ENCODE measurements at regions not wholly inside any gene's neighbourhood (a gene's known extent, or its start where the extent isn't known, plus 50 kb on each side); places are given as distances from the start of the nearest gene placed in this dataset.
"Not testable (repeated sequence)": the region's sequence is repeated elsewhere in the genome, so short reads cannot be mapped to it uniquely, and the experiment has no call there.

GRCh38 chr4:12144051-12144450 is 715.4 kb upstream of the HS3ST1 start:
- DNase-seq (ENCODE audit: missing footprints) (no peak), ATAC-seq (no peak)
- intact Hi-C loops (cut with DNase I): no loop called here

DNA sequence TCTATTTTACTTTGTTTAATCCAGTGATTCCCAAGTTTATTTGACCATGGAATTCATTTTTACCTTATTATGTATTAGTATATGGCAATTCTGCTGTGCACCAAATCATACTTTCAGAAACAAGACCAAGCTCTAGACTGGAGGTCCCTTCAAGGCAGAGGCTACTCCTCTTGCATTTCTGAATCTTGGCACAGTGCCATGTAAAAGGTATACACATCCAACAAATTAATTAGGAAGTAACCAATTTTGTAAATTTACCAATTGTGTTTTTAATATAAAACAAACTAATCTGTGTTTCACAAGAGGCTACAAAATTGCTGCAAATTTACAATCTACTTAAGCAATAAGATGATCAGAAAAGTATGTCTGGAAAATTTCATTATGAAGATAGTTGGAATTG is 712.2 kb upstream of the HS3ST1 start:
- ATAC-seq (no peak), DNase-seq (ENCODE audit: missing footprints) (no peak)
- intact Hi-C loops (cut with DNase I): no loop called here

- ATAC-seq (no peak), DNase-seq (ENCODE audit: missing footprints) (no peak)
- intact Hi-C loops (cut with DNase I): no loop called here
These were observed 710.6 kb upstream of the HS3ST1 start for GRCh38 chr4:12139296-12139695.

DNA sequence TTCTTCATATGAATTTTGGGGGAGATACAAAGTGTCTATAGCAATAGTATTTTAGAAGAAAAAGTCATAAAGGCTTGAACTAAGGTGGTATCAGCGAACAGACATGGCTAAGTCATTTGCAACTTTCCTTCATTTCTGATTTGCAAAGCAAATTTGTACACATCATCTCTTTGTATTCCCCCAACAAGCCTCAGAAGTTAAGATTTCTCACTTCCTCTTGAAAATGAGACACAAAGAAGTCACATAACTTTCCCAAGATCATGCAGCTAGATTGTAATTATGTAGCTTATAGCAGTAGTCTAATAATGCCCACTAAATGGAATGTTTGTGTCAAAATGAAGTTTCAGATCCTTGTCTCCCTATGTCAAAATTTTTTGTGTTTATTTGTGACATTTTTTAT is 709.8 kb upstream of the HS3ST1 start:
- intact Hi-C loops (cut with DNase I): no loop called here
- DNase-seq (ENCODE audit: missing footprints) (no peak), ATAC-seq (no peak)

DNA sequence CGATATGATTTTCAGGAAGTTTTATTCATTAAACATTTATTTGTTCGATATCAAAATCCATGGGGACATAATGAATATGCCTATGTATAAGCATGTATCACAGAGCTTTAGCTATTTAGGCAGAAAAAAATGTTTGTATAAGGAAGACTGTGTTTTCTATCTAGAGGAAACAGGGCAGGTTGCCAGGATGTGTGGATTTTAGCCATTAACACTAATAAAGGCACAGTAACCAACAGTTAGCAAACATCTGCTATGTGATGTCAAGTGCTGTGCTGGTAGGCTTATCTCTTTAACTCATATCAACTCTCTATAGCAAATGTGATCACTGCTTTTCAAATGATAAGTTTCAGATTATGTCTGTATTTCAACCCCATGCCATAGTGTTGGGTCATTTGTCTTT is 708.9 kb upstream of the HS3ST1 start:
- intact Hi-C loops (cut with DNase I): no loop called here
- no peak for ATAC-seq
- DNase-seq (ENCODE audit: missing footprints): no peak

- intact Hi-C loops (cut with DNase I): no loop called here
- no peak for ATAC-seq
- no peak for DNase-seq (ENCODE audit: missing footprints)
These were observed 697.8 kb upstream of the HS3ST1 start for GRCh38 chr4:12126474-12126873.

DNA sequence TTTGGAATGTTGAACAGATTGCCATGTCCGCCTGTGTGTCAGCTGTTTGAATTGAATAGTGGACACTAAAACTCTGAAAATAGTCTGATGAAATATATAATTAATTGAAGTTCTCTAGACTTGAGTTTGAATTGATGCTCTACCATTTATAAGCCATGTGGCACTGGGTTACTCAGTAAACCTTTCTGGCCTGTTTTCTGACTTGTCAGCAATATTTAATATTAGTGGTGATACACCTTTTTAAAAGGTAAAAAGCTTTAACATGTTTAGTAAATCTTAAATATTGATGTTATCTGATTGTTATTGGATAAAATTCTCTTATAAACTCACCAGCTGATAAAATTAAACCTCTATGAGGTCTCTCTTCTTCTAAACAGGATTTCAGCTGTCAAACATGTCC is 695.4 kb upstream of the HS3ST1 start:
- ATAC-seq: no peak
- DNase-seq (ENCODE audit: missing footprints): no peak
- intact Hi-C loops (cut with DNase I): no loop called here

DNA sequence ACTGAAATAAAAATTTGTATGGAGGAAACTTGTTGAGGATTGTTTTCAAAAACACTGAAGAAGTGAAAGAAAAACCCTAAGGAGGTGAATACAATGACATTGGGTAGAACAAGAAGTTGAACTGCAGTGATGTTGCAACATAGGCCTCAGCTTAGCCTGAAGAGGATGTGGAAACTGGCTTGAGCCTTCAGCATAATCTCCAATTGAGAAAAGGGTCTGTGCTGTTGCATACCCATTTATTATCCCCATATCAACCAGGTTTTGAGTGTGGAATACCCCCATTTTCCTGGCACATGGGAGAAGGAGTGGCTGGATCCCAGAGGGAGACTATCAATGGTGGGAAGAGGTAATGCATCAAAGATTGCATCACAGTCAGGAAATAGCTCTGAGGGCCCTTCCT is 695.0 kb upstream of the HS3ST1 start:
- no peak for ATAC-seq
- DNase-seq (ENCODE audit: missing footprints): no peak
- intact Hi-C loops (cut with DNase I): no loop called here

DNA sequence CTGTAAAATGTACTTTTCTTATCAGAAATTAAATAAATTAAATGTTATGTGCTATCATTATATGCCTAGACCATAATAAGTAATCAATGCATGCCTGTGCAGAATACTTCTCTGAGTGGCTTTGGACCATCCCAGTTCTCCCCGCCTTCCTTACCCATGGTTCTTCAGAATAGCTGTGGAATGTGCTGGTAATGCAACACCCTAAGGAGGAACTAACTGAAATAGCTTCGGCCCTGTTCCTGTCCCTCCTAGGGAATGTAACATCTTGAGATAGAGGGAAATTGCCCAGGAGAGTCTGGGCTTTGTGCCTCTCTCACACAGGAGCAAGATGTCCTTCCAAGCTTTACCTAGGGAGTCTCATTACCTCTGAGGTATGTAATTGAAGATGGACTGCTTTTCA is 693.6 kb upstream of the HS3ST1 start:
- peak; percentile 50 for ATAC-seq
- intact Hi-C loops (cut with DNase I): no loop called here

GRCh38 chr4:12120968-12121367 is 692.3 kb upstream of the HS3ST1 start:
- ATAC-seq (peak; percentile 90), DNase-seq (ENCODE audit: missing footprints) (no peak)
- intact Hi-C loops (cut with DNase I): no loop called here

More for the DNA sequence above, 693.6 kb upstream of the HS3ST1 start:
- no peak for DNase-seq (ENCODE audit: missing footprints)

DNA sequence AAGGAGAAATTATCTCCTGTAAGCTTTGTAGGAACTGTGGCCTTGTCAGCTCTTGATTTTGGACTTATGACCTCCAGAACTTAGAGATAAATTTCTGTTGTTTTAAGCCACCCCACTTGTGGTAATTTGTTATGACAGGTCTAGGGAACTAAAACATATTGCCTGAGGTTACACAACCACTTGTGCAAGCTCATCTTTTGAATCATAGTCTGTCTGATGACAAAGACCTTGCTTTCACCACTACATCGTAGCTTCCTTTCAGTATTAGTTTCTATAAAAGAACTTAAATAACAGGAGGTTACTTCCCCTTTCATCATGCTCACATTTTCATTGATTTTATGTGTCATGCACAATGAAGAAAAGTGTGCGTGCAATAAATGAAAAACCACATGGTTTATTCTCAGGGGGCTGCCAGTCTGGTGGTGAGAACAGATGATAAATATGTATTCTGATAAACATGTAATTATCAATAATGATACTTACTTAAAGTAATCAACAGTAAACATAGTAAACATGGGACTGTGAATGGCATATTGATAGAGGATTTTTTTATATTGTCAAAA is 690.0 kb upstream of the HS3ST1 start:
- no peak for DNase-seq (ENCODE audit: missing footprints)
- intact Hi-C loops (cut with DNase I): no loop called here
- ATAC-seq: peak; percentile 49

DNA sequence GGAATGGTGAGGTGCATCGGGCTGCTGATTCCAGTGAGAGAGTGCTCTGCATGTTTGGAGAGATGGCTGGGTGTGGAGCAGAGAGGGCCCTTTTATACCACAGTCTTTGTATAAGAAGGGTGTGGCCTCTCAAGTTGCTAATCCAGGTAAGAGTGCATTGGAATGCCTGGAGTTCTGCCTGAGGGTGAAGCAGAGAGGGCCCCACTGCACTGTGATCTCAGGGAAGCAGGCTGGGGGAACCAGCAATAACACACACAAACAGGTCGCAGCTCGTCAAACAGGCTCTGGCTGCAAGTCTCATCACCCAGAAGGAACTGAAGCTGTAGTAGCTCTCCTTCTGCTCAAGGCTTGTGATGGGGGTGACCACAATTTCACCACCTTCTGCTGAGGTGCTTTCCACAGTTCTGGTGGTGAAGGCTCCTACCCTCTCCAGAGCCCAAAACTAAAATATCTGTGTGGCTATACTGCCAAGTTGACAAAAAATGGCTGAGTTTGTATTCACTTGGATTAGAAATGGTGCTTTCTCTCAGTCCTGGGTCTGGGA is 687.4 kb upstream of the HS3ST1 start:
- no peak for ATAC-seq
- DNase-seq (ENCODE audit: missing footprints): no peak
- intact Hi-C loops (cut with DNase I): no loop called here

DNA sequence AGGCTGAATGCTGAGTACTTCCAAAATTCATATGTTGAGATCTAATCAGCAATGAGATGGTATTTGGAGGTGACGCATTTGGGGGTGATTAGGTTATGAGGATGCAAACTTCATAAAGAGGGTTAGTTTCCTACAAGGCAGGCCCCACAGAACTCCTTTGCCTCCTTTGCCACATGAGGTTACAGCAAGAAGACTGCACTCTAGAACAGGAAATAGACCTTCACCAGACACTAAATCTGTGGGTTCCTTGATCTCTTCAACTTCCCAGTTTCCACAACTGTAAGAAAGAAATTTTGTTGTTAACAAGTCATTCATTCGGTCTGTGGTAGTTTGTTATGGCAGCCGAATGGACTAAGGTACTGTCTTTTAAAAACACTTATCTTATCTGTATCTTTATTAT is 681.9 kb upstream of the HS3ST1 start:
- intact Hi-C loops (cut with DNase I): no loop called here
- ATAC-seq (no peak), DNase-seq (ENCODE audit: missing footprints) (no peak)

- intact Hi-C loops (cut with DNase I); DNase-seq (ENCODE audit: missing footprints); ATAC-seq: not testable (repeated sequence)
These were observed 680.4 kb upstream of the HS3ST1 start for GRCh38 chr4:12109056-12109455.

GRCh38 chr4:12105519-12105918 is 676.8 kb upstream of the HS3ST1 start:
- intact Hi-C loops (cut with DNase I): no loop called here
- DNase-seq (ENCODE audit: missing footprints) (no peak), ATAC-seq (peak; percentile 44)

GRCh38 chr4:12089920-12090319 is 661.2 kb upstream of the HS3ST1 start:
- intact Hi-C loops (cut with DNase I); ATAC-seq; DNase-seq (ENCODE audit: missing footprints): not testable (repeated sequence)

DNA sequence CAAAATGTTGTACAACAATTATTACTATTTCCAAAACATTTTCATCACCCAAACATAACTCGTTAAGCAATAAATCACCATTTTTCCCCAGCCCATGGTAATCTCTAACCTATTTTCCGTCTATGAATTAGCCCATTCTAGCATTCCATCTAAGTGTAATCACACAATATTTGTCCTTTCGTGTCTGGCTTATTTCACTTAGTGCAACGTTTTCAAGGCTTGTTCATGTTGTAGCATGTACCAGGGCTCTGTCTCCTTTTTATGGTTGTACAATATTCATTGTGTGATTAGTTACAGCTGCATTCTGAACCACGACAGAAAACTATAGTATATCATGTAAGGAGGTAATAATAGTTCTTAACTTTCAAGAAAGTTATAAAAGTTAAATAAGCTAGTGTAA is 656.0 kb upstream of the HS3ST1 start:
- ATAC-seq: no peak
- DNase-seq (ENCODE audit: missing footprints): no peak
- intact Hi-C loops (cut with DNase I): no loop called here

DNA sequence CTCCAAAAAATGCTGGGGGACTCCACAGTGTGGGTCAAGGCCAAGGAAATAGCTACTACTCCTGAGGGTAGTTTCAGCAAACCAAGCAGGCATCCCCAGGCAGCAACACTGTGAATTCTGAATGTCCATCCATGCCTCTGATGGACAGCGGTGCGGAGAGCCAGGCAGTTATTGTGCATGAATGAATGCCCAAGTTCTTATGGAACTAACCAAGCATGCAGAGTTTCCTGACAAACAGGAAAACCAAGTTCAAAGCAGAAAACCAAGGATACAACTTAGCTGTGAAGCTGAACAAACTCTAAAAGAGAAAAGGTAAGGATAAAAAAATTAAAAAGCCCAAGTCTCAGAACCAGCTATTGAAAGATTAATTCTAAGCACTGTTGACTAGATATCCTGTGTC is 642.6 kb upstream of the HS3ST1 start:
- ATAC-seq: no peak
- no peak for DNase-seq (ENCODE audit: missing footprints)
- intact Hi-C loops (cut with DNase I): no loop called here

DNA sequence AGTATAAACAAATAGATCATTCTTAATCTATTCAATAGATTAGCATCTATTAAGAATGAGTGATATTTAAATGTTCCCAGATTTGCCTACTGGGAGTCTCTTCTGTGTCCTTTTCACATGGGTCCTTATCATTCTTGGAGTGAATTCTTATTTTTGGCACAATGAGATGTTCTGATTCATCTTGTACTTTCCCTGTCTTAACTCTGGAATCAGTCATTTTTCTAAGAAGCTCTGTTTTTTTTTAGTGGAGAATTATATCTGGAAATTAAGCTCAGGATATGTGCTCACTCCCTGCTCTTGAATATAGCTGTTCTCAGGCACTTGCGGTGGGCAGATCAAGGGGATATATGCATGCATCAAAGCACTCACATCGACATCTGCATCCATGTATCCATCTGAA is 625.3 kb upstream of the HS3ST1 start:
- DNase-seq (ENCODE audit: missing footprints) (no peak), ATAC-seq (no peak)
- intact Hi-C loops (cut with DNase I): no loop called here

GRCh38 chr4:12053556-12053955 is 624.9 kb upstream of the HS3ST1 start:
- no peak for DNase-seq (ENCODE audit: missing footprints)
- no peak for ATAC-seq
- intact Hi-C loops (cut with DNase I): no loop called here

DNA sequence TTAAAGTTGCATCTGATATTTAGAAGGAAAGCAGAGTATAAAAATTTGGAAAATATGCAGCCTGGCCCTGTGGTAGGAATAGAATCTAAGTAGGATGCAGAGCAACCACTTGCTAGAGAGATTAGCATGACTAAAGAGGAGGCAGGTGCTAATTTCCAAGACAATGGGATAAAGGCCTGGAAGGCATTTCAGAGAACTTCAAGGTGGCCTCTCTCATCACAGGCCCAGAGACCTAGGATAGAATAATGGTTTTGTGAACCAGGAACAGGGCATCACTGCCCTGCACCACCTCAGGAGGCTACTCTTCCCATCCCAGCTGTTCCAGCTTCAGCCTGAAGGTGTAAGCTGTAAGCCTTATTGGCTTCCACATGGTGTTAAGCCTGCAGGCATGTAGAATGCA is 621.7 kb upstream of the HS3ST1 start:
- ATAC-seq: no peak
- intact Hi-C loops (cut with DNase I): no loop called here

More for the DNA sequence above, 621.7 kb upstream of the HS3ST1 start:
- DNase-seq (ENCODE audit: missing footprints): no peak
